SK-N-SH (cell line): ENCODE measurements at regions not wholly inside any gene's neighbourhood (a gene's known extent, or its start where the extent isn't known, plus 50 kb on each side); places are given as distances from the start of the nearest gene placed in this dataset.

ENCODE experiments used
- CTCF ChIA-PET: fragments of 300-600, 350-600 bp; formaldehyde crosslinking; extraction: SDS; loops from one replicate; lab custom pipeline; 2021; lab: Yijun Ruan, JAX
- POLR2A ChIA-PET: fragments of 350-600 bp; sonication (Branson Sonifier 250); formaldehyde crosslinking; extraction: SDS; loops from one replicate; lab custom pipeline; 2020; ENCODE audit warnings: antibody characterized with exemption, inconsistent platforms; lab: Yijun Ruan, JAX
- DNase-seq: peaks from one replicate; pipeline ENCODE4 v3.0.0; 2012
- H2AFZ ChIP-seq: fragments of 200-600 bp; sonication (generic); 2 replicates; pipeline ENCODE4 v1.8.1; 2016; ENCODE audit warnings: antibody characterized with exemption, mild to moderate bottlenecking, low read depth
- H3F3A ChIP-seq: fragments of 200-600 bp; sonication (generic); replicated peaks from 2 replicates; pipeline ENCODE3; 2016; ENCODE audit warnings: antibody characterized with exemption, mild to moderate bottlenecking; ENCODE audit not compliant: insufficient read depth
- H3K27ac ChIP-seq, 2 experiments: fragments of 200-500 bp in 1 of 2; fragments of 200-600 bp in 1 of 2; sonication (Bioruptor generic) in 1 of 2; sonication (generic), shearing (Covaris generic) in 1 of 2; 2 replicates each; pipeline versions ENCODE4 v1.5.1 to v1.6.1; 2014 to 2016; ENCODE audit warnings: low read depth in 2 of 2, inconsistent platforms in 1 of 2, low read length in 1 of 2, mild to moderate bottlenecking in 1 of 2, mixed read lengths in 1 of 2
- H3K27me3 ChIP-seq: fragments of 200-600 bp; sonication (generic), shearing (Covaris generic); 2 replicates; pipeline ENCODE4 v1.6.1; 2016; ENCODE audit warnings: mixed run types; ENCODE audit not compliant: insufficient read depth
- H3K36me3 ChIP-seq, 2 experiments: fragments of 200-500 bp in 1 of 2; fragments of 200-600 bp in 1 of 2; sonication (Bioruptor generic) in 1 of 2; sonication (generic) in 1 of 2; replicated peaks in 1 of 2; 2 replicates each; pipeline versions ENCODE3 to v1.5.1; 2014 to 2016; ENCODE audit warnings: low read length in 1 of 2, mild to moderate bottlenecking in 1 of 2; ENCODE audit not compliant: insufficient read depth in 2 of 2, control insufficient read depth in 1 of 2
- H3K4me1 ChIP-seq, 2 experiments: fragments of 200-500 bp in 1 of 2; fragments of 200-600 bp in 1 of 2; sonication (Bioruptor generic) in 1 of 2; sonication (generic), shearing (Covaris generic) in 1 of 2; 2 replicates each; pipeline versions ENCODE4 v1.5.1 to v1.6.1; 2014 to 2016; ENCODE audit warnings: low read depth in 1 of 2, low read length in 1 of 2, mixed run types in 1 of 2; ENCODE audit not compliant: insufficient read depth in 2 of 2, control insufficient read depth in 1 of 2
- H3K4me2 ChIP-seq: fragments of 200-600 bp; sonication (generic), shearing (Covaris generic); 2 replicates; pipeline ENCODE4 v1.6.1; 2017; ENCODE audit warnings: mixed run types
- H3K4me3 ChIP-seq, 2 experiments: fragments of 200-500 bp in 1 of 2; fragments of 200-600 bp in 1 of 2; sonication (Bioruptor generic) in 1 of 2; sonication (generic), shearing (Covaris generic) in 1 of 2; 2 replicates each; pipeline versions ENCODE4 v1.5.1 to v1.8.1; 2014 to 2016; ENCODE audit warnings: low read depth in 2 of 2, inconsistent platforms in 1 of 2, low read length in 1 of 2, mild to moderate bottlenecking in 1 of 2, mixed read lengths in 1 of 2, moderate library complexity in 1 of 2
- H3K79me2 ChIP-seq: fragments of 200-600 bp; sonication (generic); 2 replicates; pipeline ENCODE4 v1.8.1; 2017; ENCODE audit warnings: mild to moderate bottlenecking; ENCODE audit not compliant: insufficient read depth
- H3K9ac ChIP-seq: fragments of 200-600 bp; sonication (generic); 2 replicates; pipeline ENCODE4 v1.6.1; 2017; ENCODE audit warnings: mixed run types
- H3K9me2 ChIP-seq: fragments of 200-600 bp; sonication (generic); 2 replicates; pipeline ENCODE4 v1.6.1; 2017; ENCODE audit warnings: mixed run types
- H3K9me3 ChIP-seq: fragments of 200-600 bp; sonication (generic); 2 replicates; pipeline ENCODE4 v1.6.1; 2017; ENCODE audit warnings: mixed run types, mild to moderate bottlenecking, moderate library complexity
- H4K20me1 ChIP-seq: fragments of 200-600 bp; sonication (generic); 2 replicates; pipeline ENCODE4 v1.6.1; 2017; ENCODE audit warnings: mild to moderate bottlenecking, mixed run types; ENCODE audit not compliant: insufficient read depth
- CHD2 ChIP-seq: fragments of 150-350 bp; IDR thresholded peaks from 2 replicates; pipeline ENCODE4 v1.6.1; 2018; ENCODE audit warnings: low read length; ENCODE audit not compliant: partially characterized antibody
- CTCF ChIP-seq: fragments of 200-600 bp; sonication (generic); IDR thresholded peaks from 2 replicates; pipeline ENCODE4 v1.6.1; 2017; ENCODE audit warnings: antibody characterized with exemption, mild to moderate bottlenecking, moderate library complexity
- ELF1 ChIP-seq: IDR thresholded peaks from 2 replicates; pipeline ENCODE4 v1.4.0; 2012
- EZH2phosphoT487 ChIP-seq: fragments of 200-600 bp; sonication (generic); IDR thresholded peaks from 2 replicates; pipeline ENCODE4 v1.6.1; 2017; ENCODE audit warnings: low read depth, mixed run types, mild to moderate bottlenecking, antibody characterized with exemption, moderate library complexity, borderline replicate concordance
- FOXJ3 ChIP-seq: sonication (generic); formaldehyde crosslinking; IDR thresholded peaks from 2 replicates; pipeline ENCODE4 v1.5.1; 2020; ENCODE audit warnings: mild to moderate bottlenecking, missing genetic modification reagents
- GABPA ChIP-seq: IDR thresholded peaks from 2 replicates; pipeline ENCODE4 v1.4.0; 2012; ENCODE audit warnings: low read depth, mild to moderate bottlenecking
- MAX ChIP-seq: IDR thresholded peaks from 2 replicates; pipeline ENCODE4 v1.4.0; 2012; ENCODE audit warnings: low read depth
- MXI1 ChIP-seq: IDR thresholded peaks from 2 replicates; pipeline ENCODE4 v1.6.1; 2012; ENCODE audit warnings: mild to moderate bottlenecking, low read depth, low read length, improper control_type of control experiment
- RAD21 ChIP-seq: IDR thresholded peaks from 2 replicates; pipeline ENCODE4 v1.6.1; 2012; ENCODE audit warnings: mild to moderate bottlenecking, low read length
- RCOR1 ChIP-seq: fragments of 150-350 bp; IDR thresholded peaks from 2 replicates; pipeline ENCODE4 v1.6.1; 2017; ENCODE audit warnings: antibody characterized with exemption, low read length
- REST ChIP-seq: IDR thresholded peaks from 2 replicates; pipeline ENCODE4 v1.6.1; 2012; ENCODE audit warnings: mild to moderate bottlenecking, low read depth, low read length, moderate library complexity
- RXRA ChIP-seq: IDR thresholded peaks from 2 replicates; pipeline ENCODE4 v1.4.0; 2012; ENCODE audit warnings: low read depth, mild to moderate bottlenecking, borderline replicate concordance
- TEAD4 ChIP-seq: IDR thresholded peaks from 2 replicates; pipeline ENCODE4 v1.4.0; 2012; ENCODE audit warnings: mild to moderate bottlenecking, borderline replicate concordance; ENCODE audit not compliant: insufficient read depth
- YY1 ChIP-seq: IDR thresholded peaks from 2 replicates; pipeline ENCODE4 v1.4.0; 2012; ENCODE audit warnings: low read depth, mild to moderate bottlenecking
- WGBS: methylation state at CpG from one replicate; pipeline ENCODE4 v1.1.6; 2017; ENCODE audit warnings: low lambda C conversion rate; 5-methylcytosine and 5-hydroxymethylcytosine counted together

- CTCF ChIA-PET = no interaction called here
- Histone ChIP-seq H3K79me2 (no peaks in the 10 kb centered on the region), H4K20me1 (no peaks in the 10 kb centered on the region), H3F3A (no peaks in the 10 kb centered on the region), H3K4me2 (no peak overlapping the region), H3K27ac (no peak overlapping the region), H3K9ac (no peak overlapping the region), H3K9me2 (no peaks in the 10 kb centered on the region), H3K4me3 (no peak overlapping the region), H3K27me3 (peaks cover 26% of the 10 kb centered on the region; the same call in 1 of the 2 replicates), H2AFZ (no peak overlapping the region), H3K4me1 (peaks cover 0 to 36% of the 10 kb centered on the region in 2 experiments; a peak in 1 of 4 replicates), H3K36me3 (no peaks in the 10 kb centered on the region), H3K9me3 (no peaks in the 10 kb centered on the region)
- WGBS = 72% methylated on average over 29 of the region's 29 CpGs
- TF ChIP-seq TEAD4 = no peak
- TF ChIP-seq CTCF = no peak
- no peak for TF ChIP-seq YY1
- TF ChIP-seq FOXJ3 (CRISPR knock-in tag) = no peak
- TF ChIP-seq MXI1 = no peak
- TF ChIP-seq CHD2 = no peak
- no peak for TF ChIP-seq GABPA
- TF ChIP-seq RXRA = no peak
- TF ChIP-seq EZH2phosphoT487 = no peak
- no peak for TF ChIP-seq RCOR1
- no peak for TF ChIP-seq MAX
- no peak for TF ChIP-seq REST
- no peak for TF ChIP-seq RAD21
- no peak for TF ChIP-seq ELF1
- POLR2A ChIA-PET = no interaction called here
- no peak for DNase-seq
Measured at GRCh38 chr1:22343456-22344328, 108.0 kb upstream of the ZBTB40 start.
